ENCODE measurements at regions not wholly inside any gene's neighbourhood (a gene's known extent, or its start where the extent isn't known, plus 50 kb on each side); places are given as distances from the start of the nearest gene placed in this dataset.

- no peak for TF ChIP-seq EZH2phosphoT487 (IDR thresholded peaks at IDR 0.05; ENCODE audit: unreplicated experiment)
- TF ChIP-seq, protein P1, sequence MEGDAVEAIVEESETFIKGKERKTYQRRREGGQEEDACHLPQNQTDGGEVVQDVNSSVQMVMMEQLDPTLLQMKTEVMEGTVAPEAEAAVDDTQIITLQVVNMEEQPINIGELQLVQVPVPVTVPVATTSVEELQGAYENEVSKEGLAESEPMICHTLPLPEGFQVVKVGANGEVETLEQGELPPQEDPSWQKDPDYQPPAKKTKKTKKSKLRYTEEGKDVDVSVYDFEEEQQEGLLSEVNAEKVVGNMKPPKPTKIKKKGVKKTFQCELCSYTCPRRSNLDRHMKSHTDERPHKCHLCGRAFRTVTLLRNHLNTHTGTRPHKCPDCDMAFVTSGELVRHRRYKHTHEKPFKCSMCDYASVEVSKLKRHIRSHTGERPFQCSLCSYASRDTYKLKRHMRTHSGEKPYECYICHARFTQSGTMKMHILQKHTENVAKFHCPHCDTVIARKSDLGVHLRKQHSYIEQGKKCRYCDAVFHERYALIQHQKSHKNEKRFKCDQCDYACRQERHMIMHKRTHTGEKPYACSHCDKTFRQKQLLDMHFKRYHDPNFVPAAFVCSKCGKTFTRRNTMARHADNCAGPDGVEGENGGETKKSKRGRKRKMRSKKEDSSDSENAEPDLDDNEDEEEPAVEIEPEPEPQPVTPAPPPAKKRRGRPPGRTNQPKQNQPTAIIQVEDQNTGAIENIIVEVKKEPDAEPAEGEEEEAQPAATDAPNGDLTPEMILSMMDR (conservative IDR thresholded peaks at IDR 0.05; ENCODE audit: low read depth in 2 of 2) = no peak
- TF ChIP-seq REST (IDR thresholded peaks at IDR 0.05; ENCODE audit: unreplicated experiment) = no peak
- TF ChIP-seq EZH2 (IDR thresholded peaks at IDR 0.05; ENCODE audit: low read depth, unreplicated experiment) = no peak
- TF ChIP-seq STAT1 (IDR thresholded peaks at IDR 0.05; ENCODE audit: unreplicated experiment) = no peak
- no peak for TF ChIP-seq ZNF331 (CRISPR knock-in tag; IDR thresholded peaks at IDR 0.05; ENCODE audit: low read depth)
- no peak for TF ChIP-seq POLR2AphosphoS5 (IDR thresholded peaks at IDR 0.05; ENCODE audit: low read depth)
- TF ChIP-seq ZNF114 (CRISPR knock-in tag; IDR thresholded peaks at IDR 0.05) = no peak
- TF ChIP-seq JUNB (IDR thresholded peaks at IDR 0.05; ENCODE audit: unreplicated experiment) = no peak
These were observed 398.4 kb upstream of the NR2F2 start for GRCh38 chr15:95932141-95932540.
